Small intestine (tissue), 7 donors: ENCODE measurements at regions not wholly inside any gene's neighbourhood (a gene's known extent, or its start where the extent isn't known, plus 50 kb on each side); places are given as distances from the start of the nearest gene placed in this dataset.

Experiments
- DNase-seq, 2 donors: peaks; one replicate each; pipeline versions ENCODE4 v3.0.0 to v3.0.0-alpha.2; 2013
- FAIRE-seq: peaks from 2 replicates; lab custom pipeline; 2012; peaks lifted over from hg19 to GRCh38; lab: Jason Lieb, UNC
- H3K27ac ChIP-seq, 3 donors: one replicate each; pipeline ENCODE4 v1.5.1; 2013; ENCODE audit warnings: low read length in 2 of 3, mild to moderate bottlenecking in 2 of 3, control low read depth in 1 of 3, inconsistent platforms in 1 of 3, low read depth in 1 of 3, moderate library complexity in 1 of 3
- H3K27me3 ChIP-seq, 3 donors: one replicate each; pipeline ENCODE4 v1.6.1; 2013; ENCODE audit warnings: low read length in 3 of 3, inconsistent platforms in 1 of 3; ENCODE audit not compliant: control insufficient read depth in 3 of 3, insufficient read depth in 3 of 3
- H3K36me3 ChIP-seq, 3 donors: one replicate each; pipeline ENCODE4 v1.6.1; 2013; ENCODE audit warnings: low read length in 3 of 3, inconsistent platforms in 1 of 3, low read depth in 1 of 3, mild to moderate bottlenecking in 1 of 3, moderate library complexity in 1 of 3; ENCODE audit not compliant: control insufficient read depth in 3 of 3, insufficient read depth in 2 of 3
- H3K4me1 ChIP-seq, 3 donors: one replicate each; pipeline ENCODE4 v1.6.1; 2013; ENCODE audit warnings: low read length in 2 of 3, inconsistent platforms in 1 of 3, low read depth in 1 of 3, mild to moderate bottlenecking in 1 of 3, moderate library complexity in 1 of 3; ENCODE audit not compliant: control insufficient read depth in 3 of 3, insufficient read depth in 2 of 3
- H3K4me3 ChIP-seq, 3 donors: one replicate each; pipeline ENCODE4 v1.5.1; 2013; ENCODE audit warnings: low read length in 3 of 3, control low read depth in 1 of 3, inconsistent platforms in 1 of 3, low read depth in 1 of 3, mild to moderate bottlenecking in 1 of 3, moderate library complexity in 1 of 3
- H3K9me3 ChIP-seq, 2 donors: one replicate each; pipeline ENCODE4 v1.6.1; 2013; ENCODE audit warnings: low read depth in 1 of 2, low read length in 1 of 2; ENCODE audit not compliant: control insufficient read depth in 2 of 2, insufficient read depth in 1 of 2
- WGBS, 3 donors: extraction: QIAGEN DNeasy Blood & Tissue Kit; methylation state at CpG; one replicate each; pipeline ENCODE4 v1.1.7; 2013; 5-methylcytosine and 5-hydroxymethylcytosine counted together
- donor health status: healthy with polysubstance abuse.
- donor health status: control.
- donor health status: control.
- donor health status: Bipolar disorder and iron deficiency.
- donor health status: healthy.

DNA sequence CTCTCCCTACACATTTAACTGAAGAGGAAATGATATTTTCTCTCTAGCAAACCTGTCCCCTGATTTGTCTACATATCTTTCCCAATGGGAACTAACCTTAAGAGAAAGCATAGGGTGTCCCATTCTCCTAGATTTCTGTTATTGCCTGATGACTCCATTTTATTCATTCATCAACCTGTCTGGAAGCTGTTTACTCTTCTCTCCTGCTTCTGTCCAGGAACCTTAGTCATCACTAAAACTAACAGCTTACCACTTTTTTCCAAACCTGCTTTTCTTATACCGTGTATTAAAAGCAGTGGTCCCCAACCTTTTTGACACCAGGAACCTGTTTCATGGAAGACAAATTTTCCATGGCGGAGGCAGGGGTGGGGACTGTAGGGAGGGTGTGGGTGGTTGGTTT, 473.3 kb upstream of the PCDH15 start:
- Histone ChIP-seq H3K4me3 (no peak overlapping the region), H3K27ac (no peak overlapping the region), H3K4me1 (no peaks in the 10 kb centered on the region), H3K27me3 (no peaks in the 10 kb centered on the region), H3K9me3 (no peaks in the 10 kb centered on the region), H3K36me3 (no peaks in the 10 kb centered on the region)
- DNase-seq, result no peak
- no peak for FAIRE-seq
- 73 to 89% (median 82%) methylated on average over 2 of the region's 2 CpGs for WGBS, 3 donors

DNA sequence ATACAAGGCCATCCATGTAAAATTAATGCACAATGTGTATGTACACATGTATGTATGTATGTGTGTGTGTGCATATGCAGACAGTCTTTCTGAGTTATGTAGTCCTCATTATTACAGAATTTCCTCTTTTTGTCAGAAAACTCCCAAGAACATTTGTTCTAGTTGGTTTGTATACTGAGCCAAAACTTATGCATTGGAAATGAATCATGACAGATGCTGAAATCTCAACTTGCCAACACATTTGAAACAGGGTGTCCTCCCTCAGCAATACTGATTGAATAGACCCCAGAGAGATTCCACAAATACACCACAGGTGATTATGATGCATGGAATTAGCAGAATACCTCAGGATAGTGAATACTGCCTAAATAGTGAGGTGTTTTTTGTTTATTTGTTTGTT, 472.9 kb upstream of the PCDH15 start:
- FAIRE-seq, result no peak
- no peak overlapping the region for H3K4me3 ChIP-seq
- H3K27ac ChIP-seq, result no peak overlapping the region
- no peaks in the 10 kb centered on the region for H3K4me1 ChIP-seq
- no peaks in the 10 kb centered on the region for H3K27me3 ChIP-seq
- no peaks in the 10 kb centered on the region for H3K9me3 ChIP-seq
- no peaks in the 10 kb centered on the region for H3K36me3 ChIP-seq
- DNase-seq, result no peak

DNA sequence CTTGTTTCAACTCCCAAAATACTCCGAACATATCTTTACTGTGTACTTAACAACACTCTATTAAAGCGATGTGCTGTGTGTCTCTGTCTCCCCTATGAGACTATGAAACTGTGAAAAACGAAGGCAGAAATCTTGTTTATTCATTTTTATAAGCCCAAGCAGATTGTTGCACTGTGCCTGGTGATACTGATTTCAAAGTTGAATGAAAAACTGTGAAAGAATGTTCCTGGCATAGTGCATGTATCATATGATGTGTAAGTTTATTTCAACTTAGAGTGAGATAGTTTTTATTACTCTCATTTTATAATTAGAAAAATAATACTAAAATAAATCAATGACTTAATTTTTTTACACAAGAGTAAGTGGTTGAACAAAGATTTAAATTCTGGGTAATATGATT, 471.9 kb upstream of the PCDH15 start:
- H3K27ac ChIP-seq, result no peak overlapping the region
- H3K36me3 ChIP-seq, result no peaks in the 10 kb centered on the region
- DNase-seq (no peak), FAIRE-seq (no peak)
- no peaks in the 10 kb centered on the region for H3K27me3 ChIP-seq
- WGBS, 3 donors, result 62 to 75% (median 69%) methylated on average over 3 of the region's 3 CpGs
- no peaks in the 10 kb centered on the region for H3K9me3 ChIP-seq
- no peaks in the 10 kb centered on the region for H3K4me1 ChIP-seq
- no peak overlapping the region for H3K4me3 ChIP-seq

GRCh38 chr10:55266797-55267196, 465.8 kb upstream of the PCDH15 start:
- WGBS, 3 donors, result 87 to 88% (median 88%) methylated on average over 4 of the region's 4 CpGs
- no peak for FAIRE-seq
- Histone ChIP-seq H3K9me3 (no peaks in the 10 kb centered on the region), H3K27ac (no peak overlapping the region), H3K36me3 (no peaks in the 10 kb centered on the region), H3K27me3 (no peaks in the 10 kb centered on the region), H3K4me1 (no peaks in the 10 kb centered on the region), H3K4me3 (no peak overlapping the region)
- no peak for DNase-seq

DNA sequence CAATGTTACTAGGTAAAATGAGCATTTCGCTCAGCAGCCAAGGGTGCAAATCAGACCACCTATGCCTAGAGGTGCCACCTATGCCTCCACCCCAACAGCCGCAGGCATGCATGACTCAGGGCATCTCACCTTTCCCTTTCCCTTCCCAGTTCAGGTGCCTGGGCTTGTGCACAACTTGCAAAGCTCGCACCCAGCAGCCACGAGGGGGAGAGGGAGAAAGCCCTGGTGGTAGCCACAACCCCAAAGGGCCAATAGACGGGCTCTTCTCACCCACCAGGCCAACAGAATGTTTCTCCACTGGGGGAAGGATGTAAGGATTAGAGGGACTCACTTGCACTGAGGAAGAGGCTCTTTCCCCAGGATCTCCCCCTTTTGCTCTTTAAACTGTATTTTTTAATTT, 462.3 kb upstream of the PCDH15 start:
- H3K36me3 ChIP-seq, result no peaks in the 10 kb centered on the region
- no peak overlapping the region for H3K4me3 ChIP-seq
- DNase-seq (no peak), FAIRE-seq (no peak)
- no peak overlapping the region for H3K27ac ChIP-seq
- no peaks in the 10 kb centered on the region for H3K27me3 ChIP-seq
- no peaks in the 10 kb centered on the region for H3K4me1 ChIP-seq
- WGBS, 3 donors, result 71 to 87% (median 71%) methylated on average over 5 of the region's 5 CpGs
- H3K9me3 ChIP-seq, result no peaks in the 10 kb centered on the region

DNA sequence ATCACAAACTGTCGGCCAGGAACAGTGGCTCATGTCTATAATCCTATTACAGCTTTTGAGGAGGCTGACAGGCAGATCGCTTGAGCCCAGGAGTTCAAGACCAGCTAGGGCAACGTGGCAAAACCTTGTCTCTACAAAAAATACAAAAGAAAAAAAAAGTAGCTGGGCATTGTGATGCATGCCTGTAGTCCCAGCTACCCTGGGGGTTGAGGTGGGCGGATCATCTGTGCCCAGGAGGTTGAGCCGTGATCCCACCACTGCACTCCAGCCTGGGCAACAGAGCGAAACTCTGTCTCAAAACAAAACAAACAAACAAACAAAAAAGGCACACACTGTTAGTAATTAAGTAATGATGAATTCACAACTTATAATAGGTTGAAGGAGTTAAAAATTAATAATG, 441.5 kb upstream of the PCDH15 start:
- no peaks in the 10 kb centered on the region for H3K36me3 ChIP-seq
- FAIRE-seq (no peak), DNase-seq (no peak)
- H3K4me1 ChIP-seq, result no peaks in the 10 kb centered on the region
- no peak overlapping the region for H3K27ac ChIP-seq
- no peaks in the 10 kb centered on the region for H3K9me3 ChIP-seq
- no peaks in the 10 kb centered on the region for H3K27me3 ChIP-seq
- WGBS, 3 donors, result 63 to 77% (median 76%) methylated on average over 6 of the region's 6 CpGs
- no peak overlapping the region for H3K4me3 ChIP-seq

- no peak overlapping the region for H3K4me3 ChIP-seq
- no peaks in the 10 kb centered on the region for H3K27me3 ChIP-seq
- no peak for DNase-seq
- no peaks in the 10 kb centered on the region for H3K36me3 ChIP-seq
- no peaks in the 10 kb centered on the region for H3K9me3 ChIP-seq
- FAIRE-seq, result no peak
- H3K4me1 ChIP-seq, result no peaks in the 10 kb centered on the region
- no peak overlapping the region for H3K27ac ChIP-seq
Measured at GRCh38 chr10:55237462-55237861, 436.4 kb upstream of the PCDH15 start.

DNA sequence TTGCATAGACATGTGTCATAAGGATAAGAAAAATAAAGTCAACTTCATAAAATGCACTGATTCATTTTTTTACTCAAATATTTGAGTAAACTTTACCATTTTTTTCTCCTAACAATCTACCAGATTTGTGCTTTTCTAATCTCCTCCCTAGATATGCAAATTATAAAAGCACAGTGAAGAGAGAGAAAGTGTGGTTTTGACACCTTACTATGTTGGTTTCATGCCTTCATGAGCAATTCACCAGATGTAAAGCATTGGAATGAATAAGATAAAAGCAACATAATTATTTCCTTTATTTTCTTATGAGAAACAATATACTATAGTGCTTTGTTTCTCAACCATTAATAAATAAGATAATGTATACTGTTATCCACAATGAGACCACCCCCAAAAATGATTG, 432.5 kb upstream of the PCDH15 start:
- no peaks in the 10 kb centered on the region for H3K27me3 ChIP-seq
- DNase-seq (peak in 1 of 2 donors; percentile 2), FAIRE-seq (no peak)
- no peaks in the 10 kb centered on the region for H3K9me3 ChIP-seq
- H3K4me3 ChIP-seq, result no peak overlapping the region
- no peaks in the 10 kb centered on the region for H3K36me3 ChIP-seq
- H3K4me1 ChIP-seq, result no peaks in the 10 kb centered on the region
- no peak overlapping the region for H3K27ac ChIP-seq

- no peaks in the 10 kb centered on the region for H3K36me3 ChIP-seq
- H3K4me1 ChIP-seq, result no peaks in the 10 kb centered on the region
- WGBS, 3 donors, result 11 to 40% (median 21%) methylated on average over 3 of the region's 3 CpGs
- FAIRE-seq (peak; percentile 30), DNase-seq (peak in 1 of 2 donors; percentile 11)
- no peaks in the 10 kb centered on the region for H3K9me3 ChIP-seq
- no peak overlapping the region for H3K4me3 ChIP-seq
- H3K27ac ChIP-seq, result no peak overlapping the region
- no peaks in the 10 kb centered on the region for H3K27me3 ChIP-seq
Measured at GRCh38 chr10:55233090-55233489, 432.1 kb upstream of the PCDH15 start.
